Upper lobe of left lung (tissue), 6 donors: ENCODE measurements at regions not wholly inside any gene's neighbourhood (a gene's known extent, or its start where the extent isn't known, plus 50 kb on each side); places are given as distances from the start of the nearest gene placed in this dataset.

Source experiments
- ATAC-seq, 2 donors: fragments of 200-7000 bp; cut with Tn5 transposase; one replicate each; pipeline ENCODE4 v1.9.1; 2022; ENCODE audit warnings: mild to moderate bottlenecking in 2 of 2, moderate library complexity in 2 of 2; ENCODE audit not compliant: low FRiP score in 2 of 2
- DNase-seq, 2 donors: peaks; one replicate each; pipeline ENCODE4 v3.0.0-alpha.2; 2019 to 2020
- H3K27ac ChIP-seq, 4 donors: fragments of 200-600 bp; sonication (generic); one replicate each; pipeline ENCODE4 v1.5.1; 2016 to 2019
- H3K27me3 ChIP-seq, 4 donors: fragments of 200-600 bp; sonication (generic); one replicate each; pipeline ENCODE4 v1.5.1; 2017 to 2019
- H3K36me3 ChIP-seq, 4 donors: fragments of 200-600 bp; sonication (generic); one replicate each; pipeline ENCODE4 v1.5.1; 2016 to 2019
- H3K4me1 ChIP-seq, 4 donors: fragments of 200-600 bp; sonication (generic); one replicate each; pipeline ENCODE4 v1.5.1; 2018 to 2019
- H3K4me3 ChIP-seq, 4 donors: fragments of 200-600 bp; sonication (generic); one replicate each; pipeline ENCODE4 v1.5.1; 2017 to 2019; ENCODE audit warnings: mild to moderate bottlenecking in 2 of 4, moderate library complexity in 1 of 4
- H3K9me3 ChIP-seq, 4 donors: fragments of 200-600 bp; sonication (generic); one replicate each; pipeline ENCODE4 v1.5.1; 2018 to 2019
- EP300 ChIP-seq, 4 donors: sonication (generic); formaldehyde crosslinking; IDR thresholded peaks; one replicate each; pipeline ENCODE4 v1.5.1; 2017; ENCODE audit warnings: antibody characterized with exemption in 4 of 4, control low read depth in 2 of 4
- POLR2A ChIP-seq, 4 donors: fragments of 450-650 bp; IDR thresholded peaks; one replicate each; pipeline ENCODE4 v1.5.1; 2016 to 2017; ENCODE audit warnings: antibody characterized with exemption in 4 of 4, mild to moderate bottlenecking in 2 of 4
- POLR2AphosphoS5 ChIP-seq, 2 donors: sonication (generic); formaldehyde crosslinking; IDR thresholded peaks; one replicate each; pipeline ENCODE4 v1.5.1; 2017; ENCODE audit warnings: antibody characterized with exemption in 2 of 2
- WGBS, 2 donors: methylation state at CpG; one replicate each; pipeline ENCODE4 v1.1.5; 2017 to 2018; 5-methylcytosine and 5-hydroxymethylcytosine counted together
- TF ChIP-seq, protein P1 (sequence below), 6 experiments: fragments of 450-650 bp in 4 of 6; fragments of 200-600 bp in 2 of 6; sonication (generic) in 2 of 6; IDR thresholded peaks; one replicate each; pipeline ENCODE4 v1.5.1; 2016 to 2019; ENCODE audit warnings: antibody characterized with exemption in 6 of 6
- donor health status: DM: no; HTN: no; CAD: no; lungs with moderate emphysema.
- donor health status: DM: no; HTN: yes; CAD: no; lungs with severe emphysema.

DNA sequence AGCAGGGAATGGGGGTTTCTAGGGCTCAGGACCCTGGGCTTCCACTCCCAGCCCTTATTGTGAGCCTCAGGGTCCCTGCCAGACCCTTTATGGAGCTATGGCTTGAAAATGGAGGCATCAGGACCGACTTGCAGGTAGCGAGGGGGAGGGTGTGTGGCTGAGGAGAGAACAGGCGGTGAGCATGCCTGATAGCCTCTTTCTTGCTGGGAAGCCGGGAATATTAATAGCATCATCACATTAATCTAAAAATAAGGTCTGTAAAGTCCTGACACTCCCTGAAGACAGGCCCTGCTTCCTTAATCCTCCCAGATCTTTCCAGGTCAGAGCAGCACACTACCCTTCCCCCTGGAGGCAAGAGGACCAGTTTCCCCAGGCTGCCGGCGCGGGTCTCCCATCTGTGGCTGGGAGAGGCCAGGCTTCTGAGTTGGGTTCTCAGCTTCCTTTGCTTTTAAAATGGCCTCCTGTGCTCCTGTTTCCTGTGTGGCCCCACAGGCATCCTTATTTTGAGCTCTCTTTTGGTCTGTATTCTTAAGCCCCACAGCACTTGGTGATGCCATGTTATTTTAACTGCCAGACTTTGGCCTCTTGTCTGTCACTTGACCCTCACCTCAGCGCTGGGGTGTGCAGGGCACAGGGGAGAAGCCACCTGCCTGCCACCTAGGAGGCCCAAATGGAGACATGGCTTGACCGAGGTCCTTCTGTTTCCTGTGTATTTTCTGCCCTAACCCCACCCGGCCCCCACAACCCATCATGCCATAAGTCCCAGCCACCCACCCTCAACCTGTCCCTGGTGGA is 185.0 kb upstream of the TOPAZ1 start:
- no peaks in the 10 kb centered on the region for H3K27me3 ChIP-seq
- H3K27ac ChIP-seq, result no peak overlapping the region
- no peak for ATAC-seq
- TF ChIP-seq, protein P1, sequence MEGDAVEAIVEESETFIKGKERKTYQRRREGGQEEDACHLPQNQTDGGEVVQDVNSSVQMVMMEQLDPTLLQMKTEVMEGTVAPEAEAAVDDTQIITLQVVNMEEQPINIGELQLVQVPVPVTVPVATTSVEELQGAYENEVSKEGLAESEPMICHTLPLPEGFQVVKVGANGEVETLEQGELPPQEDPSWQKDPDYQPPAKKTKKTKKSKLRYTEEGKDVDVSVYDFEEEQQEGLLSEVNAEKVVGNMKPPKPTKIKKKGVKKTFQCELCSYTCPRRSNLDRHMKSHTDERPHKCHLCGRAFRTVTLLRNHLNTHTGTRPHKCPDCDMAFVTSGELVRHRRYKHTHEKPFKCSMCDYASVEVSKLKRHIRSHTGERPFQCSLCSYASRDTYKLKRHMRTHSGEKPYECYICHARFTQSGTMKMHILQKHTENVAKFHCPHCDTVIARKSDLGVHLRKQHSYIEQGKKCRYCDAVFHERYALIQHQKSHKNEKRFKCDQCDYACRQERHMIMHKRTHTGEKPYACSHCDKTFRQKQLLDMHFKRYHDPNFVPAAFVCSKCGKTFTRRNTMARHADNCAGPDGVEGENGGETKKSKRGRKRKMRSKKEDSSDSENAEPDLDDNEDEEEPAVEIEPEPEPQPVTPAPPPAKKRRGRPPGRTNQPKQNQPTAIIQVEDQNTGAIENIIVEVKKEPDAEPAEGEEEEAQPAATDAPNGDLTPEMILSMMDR (IDR thresholded peaks at IDR 0.05), result no peak
- TF ChIP-seq EP300 (IDR thresholded peaks at IDR 0.05), result no peak
- TF ChIP-seq POLR2AphosphoS5 (IDR thresholded peaks at IDR 0.05), result no peak
- no peak for TF ChIP-seq POLR2A (IDR thresholded peaks at IDR 0.05)
- H3K4me1 ChIP-seq, result peaks cover 0 to 9% (median 0%) of the 10 kb centered on the region in 4 donors
- WGBS, 2 donors, result 87 to 95% methylated on average over 10 of the region's 10 CpGs
- H3K9me3 ChIP-seq, result no peaks in the 10 kb centered on the region
- H3K36me3 ChIP-seq, result no peaks in the 10 kb centered on the region
- DNase-seq, result peak in 1 of 2 donors; percentile 35
- H3K4me3 ChIP-seq, result no peak overlapping the region

GRCh38 chr3:44058022-44058867 is 183.4 kb upstream of the TOPAZ1 start:
- H3K36me3 ChIP-seq, result no peaks in the 10 kb centered on the region
- peaks cover 0 to 9% (median 0%) of the 10 kb centered on the region in 4 donors for H3K4me1 ChIP-seq
- WGBS, 2 donors, result 13 to 34% methylated on average over 8 to 15 of the region's 15 CpGs
- H3K9me3 ChIP-seq, result no peaks in the 10 kb centered on the region
- DNase-seq (peak in 1 of 2 donors; percentile 79), ATAC-seq (peak in 1 of 2 donors; percentile 68)
- H3K27ac ChIP-seq, result no peak overlapping the region
- H3K27me3 ChIP-seq, result no peaks in the 10 kb centered on the region
- no peak overlapping the region for H3K4me3 ChIP-seq
- TF ChIP-seq EP300 (IDR thresholded peaks at IDR 0.05), result no peak
- TF ChIP-seq, protein P1 (IDR thresholded peaks at IDR 0.05), result no peak
- TF ChIP-seq POLR2A (IDR thresholded peaks at IDR 0.05), result no peak
- TF ChIP-seq POLR2AphosphoS5 (IDR thresholded peaks at IDR 0.05), result no peak

- TF ChIP-seq, protein P1 (IDR thresholded peaks at IDR 0.05), result no peak
- no peak for TF ChIP-seq EP300 (IDR thresholded peaks at IDR 0.05)
- TF ChIP-seq POLR2A (IDR thresholded peaks at IDR 0.05), result no peak
- TF ChIP-seq POLR2AphosphoS5 (IDR thresholded peaks at IDR 0.05), result no peak
- 58 to 77% methylated on average over 2 to 5 of the region's 5 CpGs for WGBS, 2 donors
- DNase-seq (no peak), ATAC-seq (no peak)
- no peak overlapping the region for H3K4me3 ChIP-seq
- H3K27ac ChIP-seq, result no peak overlapping the region
- peaks cover 0 to 9% (median 0%) of the 10 kb centered on the region in 4 donors for H3K4me1 ChIP-seq
- no peaks in the 10 kb centered on the region for H3K36me3 ChIP-seq
- no peaks in the 10 kb centered on the region for H3K9me3 ChIP-seq
- H3K27me3 ChIP-seq, result no peaks in the 10 kb centered on the region
Observed at GRCh38 chr3:44058868-44059203, 182.8 kb upstream of the TOPAZ1 start.

- 70 to 72% methylated on average over 5 of the region's 5 CpGs for WGBS, 2 donors
- H3K27me3 ChIP-seq, result no peaks in the 10 kb centered on the region
- peaks cover 0 to 9% (median 0%) of the 10 kb centered on the region in 4 donors for H3K4me1 ChIP-seq
- no peak overlapping the region for H3K4me3 ChIP-seq
- TF ChIP-seq POLR2A (IDR thresholded peaks at IDR 0.05) (no peak), POLR2AphosphoS5 (IDR thresholded peaks at IDR 0.05) (no peak), EP300 (IDR thresholded peaks at IDR 0.05) (no peak)
- TF ChIP-seq, protein P1 (IDR thresholded peaks at IDR 0.05), result no peak
- H3K9me3 ChIP-seq, result no peaks in the 10 kb centered on the region
- H3K36me3 ChIP-seq, result no peaks in the 10 kb centered on the region
- H3K27ac ChIP-seq, result no peak overlapping the region
- DNase-seq, result no peak
- ATAC-seq, result no peak
Observed at GRCh38 chr3:44060164-44060563, 181.5 kb upstream of the TOPAZ1 start.
